BE2C (cell line): ENCODE measurements at regions not wholly inside any gene's neighbourhood (a gene's known extent, or its start where the extent isn't known, plus 50 kb on each side); places are given as distances from the start of the nearest gene placed in this dataset.

Source experiments
- DNase-seq: peaks from one replicate; pipeline ENCODE4 v3.0.0-alpha.2; 2020
- H3K27me3 ChIP-seq: fragments of 250-450 bp; sonication (Bioruptor Pico); 2 replicates; pipeline ENCODE4 v1.5.1; 2020; ENCODE audit warnings: mild to moderate bottlenecking
- H3K36me3 ChIP-seq: fragments of 250-450 bp; sonication (Bioruptor Pico); 2 replicates; pipeline ENCODE4 v1.5.1; 2020; ENCODE audit warnings: mild to moderate bottlenecking
- H3K4me1 ChIP-seq: fragments of 250-450 bp; sonication (Bioruptor Pico); 2 replicates; pipeline ENCODE4 v1.5.1; 2020
- H3K4me3 ChIP-seq: 2 replicates; pipeline ENCODE4 v1.5.1; 2011; ENCODE audit warnings: low read depth, low read length
- H3K9me3 ChIP-seq: fragments of 250-450 bp; sonication (Bioruptor Pico); 2 replicates; pipeline ENCODE4 v1.5.1; 2020
- TF ChIP-seq, protein P1 (sequence below): IDR thresholded peaks from 2 replicates; pipeline ENCODE4 v1.5.1; 2012; ENCODE audit warnings: mild to moderate bottlenecking, low read depth, low read length

DNA sequence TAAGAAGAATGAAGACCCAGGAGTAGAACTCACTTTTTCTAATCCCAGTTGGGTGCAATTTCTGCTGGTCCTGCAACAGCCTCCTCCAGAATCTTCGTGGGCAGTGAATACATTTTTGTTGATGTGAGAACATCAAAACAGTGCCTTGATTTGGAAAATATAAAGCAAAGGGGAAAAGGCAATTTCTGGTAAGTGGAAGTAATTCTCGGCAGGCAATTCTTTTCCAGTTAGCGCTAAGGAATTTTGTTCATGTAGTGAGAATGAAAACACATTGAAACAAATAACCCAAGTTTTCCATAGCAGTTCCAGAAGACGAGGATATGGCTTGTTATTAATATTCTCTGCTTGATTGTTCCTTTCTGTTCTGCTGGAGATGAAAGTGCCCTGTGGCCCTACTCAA, 178.7 kb downstream of the SPATA31D1 start:
- H3K9me3 ChIP-seq, result no peaks in the 10 kb centered on the region; the same call in 1 of the 2 replicates
- no peak for DNase-seq
- H3K4me1 ChIP-seq, result peaks cover 8% of the 10 kb centered on the region
- no peaks in the 10 kb centered on the region for H3K27me3 ChIP-seq
- no peak overlapping the region for H3K4me3 ChIP-seq
- TF ChIP-seq, protein P1, sequence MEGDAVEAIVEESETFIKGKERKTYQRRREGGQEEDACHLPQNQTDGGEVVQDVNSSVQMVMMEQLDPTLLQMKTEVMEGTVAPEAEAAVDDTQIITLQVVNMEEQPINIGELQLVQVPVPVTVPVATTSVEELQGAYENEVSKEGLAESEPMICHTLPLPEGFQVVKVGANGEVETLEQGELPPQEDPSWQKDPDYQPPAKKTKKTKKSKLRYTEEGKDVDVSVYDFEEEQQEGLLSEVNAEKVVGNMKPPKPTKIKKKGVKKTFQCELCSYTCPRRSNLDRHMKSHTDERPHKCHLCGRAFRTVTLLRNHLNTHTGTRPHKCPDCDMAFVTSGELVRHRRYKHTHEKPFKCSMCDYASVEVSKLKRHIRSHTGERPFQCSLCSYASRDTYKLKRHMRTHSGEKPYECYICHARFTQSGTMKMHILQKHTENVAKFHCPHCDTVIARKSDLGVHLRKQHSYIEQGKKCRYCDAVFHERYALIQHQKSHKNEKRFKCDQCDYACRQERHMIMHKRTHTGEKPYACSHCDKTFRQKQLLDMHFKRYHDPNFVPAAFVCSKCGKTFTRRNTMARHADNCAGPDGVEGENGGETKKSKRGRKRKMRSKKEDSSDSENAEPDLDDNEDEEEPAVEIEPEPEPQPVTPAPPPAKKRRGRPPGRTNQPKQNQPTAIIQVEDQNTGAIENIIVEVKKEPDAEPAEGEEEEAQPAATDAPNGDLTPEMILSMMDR, result no peak
- H3K36me3 ChIP-seq, result no peaks in the 10 kb centered on the region

DNA sequence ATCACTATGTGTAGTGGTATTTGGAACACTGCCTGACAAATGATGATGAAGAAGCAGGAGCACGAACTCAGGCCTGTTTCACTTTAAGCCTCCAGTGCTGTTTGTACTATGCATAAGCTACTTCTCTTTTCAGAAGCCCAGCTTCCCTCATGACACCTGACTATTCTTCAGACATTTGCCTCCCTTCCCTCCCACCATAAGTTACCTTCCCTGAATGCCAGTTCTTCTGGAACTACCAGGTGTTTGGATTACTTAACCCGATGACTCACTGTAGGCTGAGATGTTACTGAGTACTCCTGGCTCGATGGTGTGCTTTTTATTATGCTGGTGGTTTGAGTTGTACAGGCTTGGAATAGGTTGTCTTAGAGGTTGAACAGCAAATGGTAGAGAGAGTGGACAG, 180.0 kb downstream of the SPATA31D1 start:
- H3K27me3 ChIP-seq, result no peaks in the 10 kb centered on the region
- H3K9me3 ChIP-seq, result no peaks in the 10 kb centered on the region; the same call in 1 of the 2 replicates
- no peaks in the 10 kb centered on the region for H3K36me3 ChIP-seq
- no peak overlapping the region for H3K4me3 ChIP-seq
- H3K4me1 ChIP-seq, result peaks cover 8% of the 10 kb centered on the region
- DNase-seq, result no peak
- TF ChIP-seq, protein P1, result no peak

DNA sequence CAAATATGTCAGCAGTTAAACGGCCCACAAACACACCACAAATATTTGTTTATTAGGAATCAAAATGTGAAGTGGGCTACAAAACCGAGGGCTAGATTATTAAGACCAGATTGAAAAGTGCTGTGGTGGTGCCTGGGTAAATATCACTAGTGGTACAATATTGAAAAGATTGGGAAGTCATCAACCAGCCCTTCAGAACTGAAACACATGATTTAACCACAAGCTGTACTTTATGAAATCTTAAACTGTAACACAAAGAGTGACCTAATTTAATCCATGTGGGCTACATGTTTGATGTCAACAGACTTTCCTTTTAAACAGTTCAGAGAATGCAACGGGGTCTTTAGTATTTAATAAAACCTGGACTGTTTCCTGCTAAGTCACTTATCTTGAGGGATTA, 182.3 kb downstream of the SPATA31D1 start:
- TF ChIP-seq, protein P1, result no peak
- no peak for DNase-seq
- H3K36me3 ChIP-seq, result no peaks in the 10 kb centered on the region

DNA sequence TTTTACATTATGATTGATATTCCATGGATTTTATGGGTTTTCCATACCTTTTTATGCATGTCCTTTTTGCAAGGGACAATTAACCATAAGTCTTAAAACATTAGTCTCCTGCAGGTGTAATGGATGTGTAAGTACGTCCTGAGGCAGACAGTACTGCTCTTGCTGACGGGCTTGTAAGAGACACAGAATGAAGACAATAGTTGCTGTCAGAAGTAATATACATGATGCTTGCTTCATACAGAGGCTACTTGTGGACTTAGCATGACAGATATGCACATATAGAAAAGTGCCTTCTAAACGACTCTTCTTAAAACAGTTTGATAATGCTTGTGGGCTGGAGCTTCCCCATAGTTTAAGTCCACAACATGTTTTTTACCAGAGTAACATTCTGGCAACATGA, 182.7 kb downstream of the SPATA31D1 start:
- DNase-seq, result no peak
- Histone ChIP-seq H3K27me3 (no peaks in the 10 kb centered on the region), H3K4me1 (peaks cover 8% of the 10 kb centered on the region), H3K36me3 (no peaks in the 10 kb centered on the region), H3K4me3 (no peak overlapping the region), H3K9me3 (no peaks in the 10 kb centered on the region)
- TF ChIP-seq, protein P1, result no peak

More for the DNA sequence above, 182.3 kb downstream of the SPATA31D1 start:
- Histone ChIP-seq H3K4me3 (no peak overlapping the region), H3K4me1 (peaks cover 8% of the 10 kb centered on the region), H3K9me3 (no peaks in the 10 kb centered on the region), H3K27me3 (no peaks in the 10 kb centered on the region)

DNA sequence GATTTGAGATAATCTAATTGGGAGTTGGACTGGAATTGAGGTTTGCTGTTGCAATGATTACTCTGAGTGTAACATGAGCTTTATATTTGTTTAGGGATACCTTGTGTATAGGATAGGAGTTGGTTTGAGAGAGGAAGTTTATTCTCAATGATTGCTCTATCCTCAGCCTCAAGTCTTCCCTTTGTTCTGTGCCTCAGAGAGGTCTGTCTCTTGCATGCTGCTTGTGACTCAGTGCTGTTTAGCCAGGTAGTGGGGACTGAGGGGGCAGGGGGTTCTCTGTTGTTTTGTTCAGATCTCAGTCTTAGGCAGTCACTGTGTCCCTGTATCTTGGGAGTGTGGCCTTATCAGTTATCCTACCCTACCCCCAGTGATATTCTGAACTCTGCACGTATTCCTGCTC, 192.1 kb downstream of the SPATA31D1 start:
- H3K9me3 ChIP-seq, result no peaks in the 10 kb centered on the region
- H3K36me3 ChIP-seq, result no peaks in the 10 kb centered on the region
- H3K27me3 ChIP-seq, result no peaks in the 10 kb centered on the region
- no peak overlapping the region for H3K4me3 ChIP-seq
- H3K4me1 ChIP-seq, result no peaks in the 10 kb centered on the region; the same call in 1 of the 2 replicates
- TF ChIP-seq, protein P1, result no peak
- no peak for DNase-seq

DNA sequence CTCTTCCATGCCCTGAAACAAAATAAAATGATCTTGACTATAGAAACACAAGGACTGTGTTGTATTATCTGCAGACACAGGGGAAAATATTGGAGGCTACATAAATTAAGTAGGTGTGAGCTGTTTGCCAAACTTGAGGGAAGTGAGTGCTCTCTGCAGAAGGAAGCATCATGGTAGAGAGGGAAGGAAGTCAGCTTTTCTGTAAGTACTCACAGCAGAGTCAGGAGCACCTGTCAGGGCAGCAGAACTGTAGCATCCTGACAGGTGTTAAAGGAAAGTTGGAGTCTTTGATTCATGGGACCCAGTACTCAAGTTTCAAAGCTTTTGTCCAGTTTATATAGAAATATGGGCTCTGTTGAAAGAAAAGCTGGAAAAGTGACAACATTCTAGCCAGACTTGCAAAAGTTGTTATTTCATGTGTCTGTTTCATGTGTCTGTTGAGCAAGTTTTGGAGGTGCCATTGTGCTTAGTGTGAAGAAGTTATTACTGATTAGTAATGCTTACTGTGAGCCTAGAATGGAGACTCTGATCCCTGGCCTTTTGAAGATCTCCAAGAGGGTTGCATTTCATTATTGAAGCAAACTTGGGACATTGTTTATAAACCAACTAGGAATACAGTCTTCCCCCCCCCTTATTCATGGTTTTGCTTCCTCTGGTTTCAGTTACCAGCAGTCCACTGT, 194.7 kb downstream of the SPATA31D1 start:
- Histone ChIP-seq H3K4me3 (no peak overlapping the region), H3K9me3 (no peaks in the 10 kb centered on the region), H3K27me3 (no peaks in the 10 kb centered on the region), H3K36me3 (no peaks in the 10 kb centered on the region), H3K4me1 (peaks cover 3% of the 10 kb centered on the region; the same call in 1 of the 2 replicates)
- DNase-seq, result no peak
- TF ChIP-seq, protein P1, result no peak
